Neural cell (in vitro differentiated cells): ENCODE measurements at regions not wholly inside any gene's neighbourhood (a gene's known extent, or its start where the extent isn't known, plus 50 kb on each side); places are given as distances from the start of the nearest gene placed in this dataset.

ENCODE experiments used
- H2AFZ ChIP-seq: fragments of 200-600, 300-800 bp; sonication (generic), shearing (Covaris generic); 2 replicates; pipeline ENCODE4 v1.6.0; 2014; ENCODE audit warnings: low read depth, mild to moderate bottlenecking, antibody characterized with exemption, low read length, moderate library complexity
- H3F3A ChIP-seq: fragments of 200-600 bp; shearing (Covaris generic); 2 replicates; pipeline ENCODE4 v1.6.1; 2016; ENCODE audit warnings: mild to moderate bottlenecking, moderate library complexity, mixed read lengths, antibody characterized with exemption, low read length; ENCODE audit not compliant: insufficient read depth, poor library complexity, severe bottlenecking
- H3K27ac ChIP-seq: fragments of 200-600, 300-800 bp; sonication (generic), shearing (Covaris generic); 2 replicates; pipeline ENCODE4 v1.5.1; 2014; ENCODE audit warnings: mild to moderate bottlenecking, low read length, moderate library complexity
- H3K27me3 ChIP-seq: fragments of 300-800, 200-600 bp; sonication (generic), shearing (Covaris generic); 2 replicates; pipeline ENCODE4 v1.6.0; 2014; ENCODE audit warnings: mild to moderate bottlenecking, low read depth, low read length, moderate library complexity; ENCODE audit not compliant: insufficient read depth
- H3K36me3 ChIP-seq: fragments of 300-800, 200-600 bp; sonication (generic), shearing (Covaris generic); 2 replicates; pipeline ENCODE4 v1.5.1; 2014; ENCODE audit warnings: mild to moderate bottlenecking, antibody characterized with exemption, low read length, moderate library complexity; ENCODE audit not compliant: insufficient read depth
- H3K4me2 ChIP-seq: fragments of 300-800, 200-600 bp; sonication (generic), shearing (Covaris generic); 2 replicates; pipeline ENCODE4 v1.6.0; 2014; ENCODE audit warnings: mild to moderate bottlenecking, low read length
- H3K4me3 ChIP-seq: fragments of 300-800, 200-600 bp; sonication (generic), shearing (Covaris generic); 2 replicates; pipeline ENCODE4 v1.5.1; 2014; ENCODE audit warnings: mild to moderate bottlenecking, low read length, moderate library complexity
- H3K79me2 ChIP-seq: fragments of 200-600 bp; shearing (Covaris generic); replicated peaks from 2 replicates; pipeline ENCODE4 v1.6.0; 2014; ENCODE audit warnings: mild to moderate bottlenecking, low read length, moderate library complexity; ENCODE audit not compliant: insufficient read depth
- H3K9ac ChIP-seq: fragments of 300-800, 200-600 bp; sonication (generic), shearing (Covaris generic); 2 replicates; pipeline ENCODE4 v1.6.1; 2016; ENCODE audit warnings: mild to moderate bottlenecking, low read length, mixed read lengths
- H3K9me2 ChIP-seq: fragments of 200-600 bp; shearing (Covaris generic); 2 replicates; pipeline ENCODE4 v1.6.1; 2016; ENCODE audit warnings: mild to moderate bottlenecking, low read length, mixed read lengths; ENCODE audit not compliant: insufficient read depth
- H3K9me3 ChIP-seq: fragments of 200-600, 300-800 bp; sonication (generic), shearing (Covaris generic); 2 replicates; pipeline ENCODE4 v1.6.1; 2016; ENCODE audit warnings: mild to moderate bottlenecking, mixed run types, low read length, moderate library complexity, mixed read lengths
- H4K20me1 ChIP-seq: fragments of 200-600 bp; shearing (Covaris generic); 2 replicates; pipeline ENCODE4 v1.6.1; 2016; ENCODE audit warnings: mild to moderate bottlenecking, mixed run types; ENCODE audit not compliant: insufficient read depth
- CTCF ChIP-seq: fragments of 450-650 bp; IDR thresholded peaks from 2 replicates; pipeline ENCODE4 v1.5.1; 2014; ENCODE audit warnings: antibody characterized with exemption, mild to moderate bottlenecking, moderate library complexity; ENCODE audit not compliant: poor library complexity, severe bottlenecking
- EP300 ChIP-seq: fragments of 450-650 bp; conservative IDR thresholded peaks from 2 replicates; pipeline ENCODE4 v1.6.1; 2014; ENCODE audit warnings: antibody characterized with exemption, mild to moderate bottlenecking, moderate library complexity; ENCODE audit not compliant: poor library complexity, severe bottlenecking
- EZH2 ChIP-seq: fragments of 200-600, 300-800 bp; shearing (Covaris generic), sonication (generic); IDR thresholded peaks from 2 replicates; pipeline ENCODE4 v1.6.1; 2014; ENCODE audit warnings: antibody characterized with exemption, low read length, borderline replicate concordance, mild to moderate bottlenecking; ENCODE audit not compliant: insufficient read depth, poor library complexity, severe bottlenecking
- MXI1 ChIP-seq: fragments of 450-650 bp; conservative IDR thresholded peaks from 2 replicates; pipeline ENCODE4 v1.6.1; 2014; ENCODE audit warnings: antibody characterized with exemption, mild to moderate bottlenecking; ENCODE audit not compliant: poor library complexity, severe bottlenecking
- POLR2AphosphoS5 ChIP-seq: IDR thresholded peaks from 2 replicates; pipeline ENCODE4 v1.6.1; 2012
- RAD21 ChIP-seq: fragments of 450-650 bp; conservative IDR thresholded peaks from 2 replicates; pipeline ENCODE4 v1.6.1; 2014; ENCODE audit warnings: antibody characterized with exemption, mild to moderate bottlenecking, moderate library complexity
- REST ChIP-seq: IDR thresholded peaks from 2 replicates; pipeline ENCODE4 v1.6.1; 2012; ENCODE audit warnings: borderline replicate concordance
- SMC3 ChIP-seq: fragments of 450-650 bp; conservative IDR thresholded peaks from 2 replicates; pipeline ENCODE4 v1.6.1; 2014; ENCODE audit warnings: antibody characterized with exemption, mild to moderate bottlenecking, moderate library complexity; ENCODE audit not compliant: poor library complexity
- TAF1 ChIP-seq: IDR thresholded peaks from 2 replicates; pipeline ENCODE4 v1.6.1; 2012; ENCODE audit warnings: low read depth

- Histone ChIP-seq H2AFZ (no peak overlapping the region), H3K27ac (no peak overlapping the region), H3K79me2 (no peaks in the 10 kb centered on the region), H3K36me3 (no peaks in the 10 kb centered on the region), H3F3A (no peaks in the 10 kb centered on the region), H3K4me3 (no peak overlapping the region), H3K9ac (no peak overlapping the region), H3K4me2 (no peak overlapping the region), H3K27me3 (no peaks in the 10 kb centered on the region), H3K9me2 (no peaks in the 10 kb centered on the region), H3K9me3 (no peaks in the 10 kb centered on the region), H4K20me1 (no peaks in the 10 kb centered on the region)
- no peak for TF ChIP-seq REST
- TF ChIP-seq CTCF: no peak
- no peak for TF ChIP-seq POLR2AphosphoS5
- no peak for TF ChIP-seq SMC3
- no peak for TF ChIP-seq TAF1
- no peak for TF ChIP-seq RAD21
- TF ChIP-seq EP300: no peak
- TF ChIP-seq MXI1: no peak
- TF ChIP-seq EZH2: no peak
Measured at GRCh38 chr4:136328131-136328530, 1204.2 kb downstream of the PCDH18 start.

- Histone ChIP-seq H3K9me3 (no peaks in the 10 kb centered on the region), H3K27me3 (no peaks in the 10 kb centered on the region), H3K27ac (no peak overlapping the region), H3K4me2 (no peak overlapping the region), H3K4me3 (no peak overlapping the region), H3K79me2 (no peaks in the 10 kb centered on the region), H3F3A (no peaks in the 10 kb centered on the region), H3K9ac (no peak overlapping the region), H3K36me3 (no peaks in the 10 kb centered on the region), H4K20me1 (no peaks in the 10 kb centered on the region), H2AFZ (no peak overlapping the region), H3K9me2 (no peaks in the 10 kb centered on the region)
- no peak for TF ChIP-seq TAF1
- no peak for TF ChIP-seq REST
- no peak for TF ChIP-seq RAD21
Measured at GRCh38 chr4:136320465-136320813, 1211.9 kb downstream of the PCDH18 start.
